ENCODE measurements at regions not wholly inside any gene's neighbourhood (a gene's known extent, or its start where the extent isn't known, plus 50 kb on each side); places are given as distances from the start of the nearest gene placed in this dataset.

GRCh38 chr3:162468791-162469190 lies 972.2 kb downstream of the OTOL1 start:
- DNase-seq = no peak
- Histone ChIP-seq H3K27me3 (ENCODE audit: low read depth) (no peaks in the 10 kb centered on the region), H3K27ac (replicated peaks) (no peak overlapping the region), H3K36me3 (no peaks in the 10 kb centered on the region), H3K4me3 (no peak overlapping the region), H3K4me1 (no peaks in the 10 kb centered on the region), H3K9me3 (replicated peaks) (peaks cover 4% of the 10 kb centered on the region)
- intact Hi-C loops (cut with micrococcal nuclease) = no loop called here
- no peak for TF ChIP-seq CTCF (IDR thresholded peaks at IDR 0.05; ENCODE audit: borderline replicate concordance)

- Histone ChIP-seq H3K9me3 (replicated peaks) (no peaks in the 10 kb centered on the region), H3K36me3 (no peaks in the 10 kb centered on the region), H3K27me3 (ENCODE audit: low read depth) (no peaks in the 10 kb centered on the region), H3K4me1 (no peaks in the 10 kb centered on the region), H3K27ac (replicated peaks) (no peak overlapping the region), H3K4me3 (no peak overlapping the region)
- intact Hi-C loops (cut with micrococcal nuclease) = no loop called here
- no peak for DNase-seq
- no peak for TF ChIP-seq CTCF (IDR thresholded peaks at IDR 0.05; ENCODE audit: borderline replicate concordance)
Measured at GRCh38 chr3:162487138-162487537, 990.5 kb downstream of the OTOL1 start.

- DNase-seq = no peak
- no peaks in the 10 kb centered on the region for H3K27me3 ChIP-seq (ENCODE audit: low read depth)
- H3K9me3 ChIP-seq (replicated peaks) = no peaks in the 10 kb centered on the region
- H3K36me3 ChIP-seq = no peaks in the 10 kb centered on the region
- TF ChIP-seq CTCF (IDR thresholded peaks at IDR 0.05; ENCODE audit: borderline replicate concordance) = no peak
- intact Hi-C loops (cut with micrococcal nuclease) = loop anchor here (5.0 kb wide), 1 partner anchor 602 kb away; no protein-coding TSS in a partner anchor
- no peak overlapping the region for H3K27ac ChIP-seq (replicated peaks)
- H3K4me3 ChIP-seq = no peak overlapping the region
- no peaks in the 10 kb centered on the region for H3K4me1 ChIP-seq
Measured at GRCh38 chr3:162489853-162490252, 993.2 kb downstream of the OTOL1 start.

GRCh38 chr3:162491952-162492351 lies 995.3 kb downstream of the OTOL1 start:
- H3K27ac ChIP-seq (replicated peaks) = no peak overlapping the region
- H3K27me3 ChIP-seq (ENCODE audit: low read depth) = no peaks in the 10 kb centered on the region
- no peaks in the 10 kb centered on the region for H3K4me1 ChIP-seq
- DNase-seq = no peak
- intact Hi-C loops (cut with micrococcal nuclease) = loop anchor here (5.0 kb wide), 1 partner anchor 600 kb away; no protein-coding TSS in a partner anchor
- no peak overlapping the region for H3K4me3 ChIP-seq
- H3K9me3 ChIP-seq (replicated peaks) = peaks cover 14% of the 10 kb centered on the region
- no peaks in the 10 kb centered on the region for H3K36me3 ChIP-seq
- TF ChIP-seq CTCF (IDR thresholded peaks at IDR 0.05; ENCODE audit: borderline replicate concordance) = no peak

- H3K4me1 ChIP-seq = no peaks in the 10 kb centered on the region
- no peak overlapping the region for H3K4me3 ChIP-seq
- H3K27me3 ChIP-seq (ENCODE audit: low read depth) = no peaks in the 10 kb centered on the region
- no peak overlapping the region for H3K27ac ChIP-seq (replicated peaks)
- no peaks in the 10 kb centered on the region for H3K36me3 ChIP-seq
- DNase-seq = no peak
- intact Hi-C loops (cut with micrococcal nuclease) = loop anchor here (5.0 kb wide), 1 partner anchor 600 kb away; no protein-coding TSS in a partner anchor
- H3K9me3 ChIP-seq (replicated peaks) = peaks cover 18% of the 10 kb centered on the region
- TF ChIP-seq CTCF (IDR thresholded peaks at IDR 0.05; ENCODE audit: borderline replicate concordance) = no peak
Measured at GRCh38 chr3:162492446-162493081, 996.0 kb downstream of the OTOL1 start.
